H1 (cell line): ENCODE measurements at regions not wholly inside any gene's neighbourhood (a gene's known extent, or its start where the extent isn't known, plus 50 kb on each side); places are given as distances from the start of the nearest gene placed in this dataset.

Source experiments
- CTCF ChIA-PET: fragments of 300-600 bp; sonication (Branson Sonifier 250); formaldehyde crosslinking; loops from one replicate; lab custom pipeline; 2021; ENCODE audit not compliant: partially characterized antibody; lab: Charles Lee
- POLR2A ChIA-PET: fragments of 300-600 bp; sonication (Branson Sonifier 250); formaldehyde crosslinking; loops from one replicate; lab custom pipeline; 2021; ENCODE audit warnings: inconsistent platforms; ENCODE audit not compliant: partially characterized antibody; lab: Charles Lee
- DNase-seq, 2 experiments: peaks; one replicate each; pipeline versions ENCODE4 v3.0.0 to v3.0.0-alpha.2; 2010 to 2022; ENCODE audit warnings: low spot score in 2 of 2, low read depth in 1 of 2, mixed read lengths in 1 of 2
- FAIRE-seq: peaks from 2 replicates; lab custom pipeline; 2011; peaks lifted over from hg19 to GRCh38; lab: Jason Lieb, UNC
- H2AFZ ChIP-seq: 2 replicates; pipeline ENCODE4 v1.8.1; 2012; ENCODE audit warnings: low read length, inconsistent platforms
- H2AK5ac ChIP-seq: 2 replicates; pipeline ENCODE4 v1.6.1; 2013; ENCODE audit warnings: low read depth, low read length
- H2BK120ac ChIP-seq: replicated peaks from 2 replicates; pipeline ENCODE3; 2013; ENCODE audit warnings: low read depth, low read length, inconsistent platforms
- H2BK12ac ChIP-seq: 2 replicates; pipeline ENCODE4 v1.6.1; 2013; ENCODE audit warnings: low read depth, low read length
- H2BK15ac ChIP-seq: 2 replicates; pipeline ENCODE4 v1.6.1; 2013; ENCODE audit warnings: low read length
- H2BK20ac ChIP-seq: 2 replicates; pipeline ENCODE4 v1.6.1; 2013; ENCODE audit warnings: low read length
- H2BK5ac ChIP-seq: 2 replicates; pipeline ENCODE4 v1.6.1; 2013; ENCODE audit warnings: low read depth, low read length
- H3K14ac ChIP-seq: 2 replicates; pipeline ENCODE4 v1.6.1; 2013; ENCODE audit warnings: inconsistent platforms; ENCODE audit not compliant: insufficient read length
- H3K18ac ChIP-seq: 2 replicates; pipeline ENCODE4 v1.6.1; 2013; ENCODE audit warnings: low read length; ENCODE audit errors: extremely low read depth
- H3K23ac ChIP-seq: 2 replicates; pipeline ENCODE4 v1.6.1; 2013; ENCODE audit warnings: inconsistent platforms; ENCODE audit not compliant: insufficient read length
- H3K23me2 ChIP-seq: 2 replicates; pipeline ENCODE4 v1.6.1; 2013; ENCODE audit warnings: low read depth, low read length
- H3K27ac ChIP-seq: 2 replicates; pipeline ENCODE4 v1.6.1; 2011; ENCODE audit warnings: low read depth, low read length, inconsistent platforms
- H3K27me3 ChIP-seq, 4 experiments: replicated peaks in 1 of 4; 1 replicate in 1 of 4; 2 replicates in 3 of 4; pipeline versions ENCODE4 v1.6.1 to v1.8.1; 2011 to 2013; ENCODE audit warnings: low read length in 3 of 4, mild to moderate bottlenecking in 3 of 4, inconsistent platforms in 2 of 4, mixed read lengths in 2 of 4, moderate library complexity in 1 of 4; ENCODE audit not compliant: control insufficient read depth in 3 of 4, insufficient read depth in 3 of 4; ENCODE audit errors: extremely low read depth in 1 of 4
- H3K36me3 ChIP-seq, 4 experiments: 2 replicates each; pipeline versions ENCODE4 v1.6.1 to v1.8.1; 2011 to 2013; ENCODE audit warnings: mild to moderate bottlenecking in 4 of 4, low read length in 3 of 4, moderate library complexity in 2 of 4, control low read depth in 1 of 4, inconsistent platforms in 1 of 4; ENCODE audit not compliant: insufficient read depth in 4 of 4, control insufficient read depth in 2 of 4
- H3K4ac ChIP-seq: replicated peaks from 2 replicates; pipeline ENCODE3; 2013; ENCODE audit warnings: low read length, low read depth, mixed read lengths, inconsistent platforms; ENCODE audit not compliant: insufficient read length
- H3K4me1 ChIP-seq, 4 experiments: replicated peaks in 1 of 4; 1 replicate in 1 of 4; 2 replicates in 3 of 4; pipeline versions ENCODE4 v1.6.1 to v1.8.1; 2011 to 2013; ENCODE audit warnings: low read length in 3 of 4, inconsistent platforms in 2 of 4, mixed read lengths in 1 of 4; ENCODE audit not compliant: insufficient read depth in 4 of 4, control insufficient read depth in 3 of 4
- H3K4me2 ChIP-seq, 2 experiments: 2 replicates each; pipeline versions ENCODE4 v1.6.1 to v1.8.1; 2011 to 2013; ENCODE audit warnings: low read depth in 2 of 2, low read length in 2 of 2, control low read depth in 1 of 2, inconsistent platforms in 1 of 2, mild to moderate bottlenecking in 1 of 2; ENCODE audit not compliant: insufficient read depth in 1 of 2
- H3K4me3 ChIP-seq, 4 experiments: fragments of 200-600, 300-600 bp in 1 of 4; sonication (generic), shearing (Covaris generic), sonication (Bioruptor Twin) in 1 of 4; 2 replicates each; pipeline versions ENCODE4 v1.5.1 to v1.8.1; 2011 to 2016; ENCODE audit warnings: low read length in 4 of 4, low read depth in 3 of 4, control low read depth in 2 of 4, inconsistent platforms in 2 of 4, mild to moderate bottlenecking in 2 of 4, mixed read lengths in 1 of 4, moderate library complexity in 1 of 4; ENCODE audit not compliant: insufficient read depth in 2 of 4; ENCODE audit errors: extremely low read depth in 1 of 4
- H3K56ac ChIP-seq: replicated peaks from 2 replicates; pipeline ENCODE3; 2013; ENCODE audit warnings: low read depth, mild to moderate bottlenecking, mixed read lengths, low read length, inconsistent platforms; ENCODE audit not compliant: insufficient read length
- H3K79me1 ChIP-seq: 2 replicates; pipeline ENCODE4 v1.6.1; 2013; ENCODE audit warnings: low read depth, low read length, control low read depth
- H3K79me2 ChIP-seq, 2 experiments: 2 replicates each; pipeline versions ENCODE4 v1.6.1 to v1.8.1; 2012 to 2013; ENCODE audit warnings: low read length in 2 of 2, mild to moderate bottlenecking in 2 of 2, inconsistent platforms in 1 of 2; ENCODE audit not compliant: insufficient read depth in 2 of 2, control insufficient read depth in 1 of 2
- H3K9ac ChIP-seq, 4 experiments: replicated peaks in 1 of 4; 1 replicate in 1 of 4; 2 replicates in 3 of 4; pipeline versions ENCODE4 v1.6.1 to v1.8.1; 2011 to 2013; ENCODE audit warnings: low read depth in 3 of 4, low read length in 3 of 4, control low read depth in 2 of 4, mild to moderate bottlenecking in 2 of 4, moderate library complexity in 2 of 4, inconsistent platforms in 1 of 4; ENCODE audit errors: extremely low read depth in 1 of 4
- H3K9me3 ChIP-seq, 2 experiments: 2 replicates each; pipeline versions ENCODE4 v1.6.1 to v1.8.1; 2012 to 2013; ENCODE audit warnings: mild to moderate bottlenecking in 2 of 2, moderate library complexity in 2 of 2, control low read depth in 1 of 2, inconsistent platforms in 1 of 2, low read depth in 1 of 2, low read length in 1 of 2, mixed read lengths in 1 of 2; ENCODE audit not compliant: insufficient read depth in 2 of 2
- H4K20me1 ChIP-seq, 2 experiments: replicated peaks in 1 of 2; 2 replicates each; pipeline versions ENCODE3 to v1.8.1; 2011 to 2013; ENCODE audit warnings: inconsistent platforms in 2 of 2, low read length in 2 of 2, mild to moderate bottlenecking in 1 of 2; ENCODE audit not compliant: insufficient read depth in 2 of 2, control insufficient read depth in 1 of 2
- H4K5ac ChIP-seq: 2 replicates; pipeline ENCODE4 v1.6.1; 2013; ENCODE audit warnings: low read length, low read depth, mixed read lengths, inconsistent platforms; ENCODE audit not compliant: insufficient read length
- H4K8ac ChIP-seq: 2 replicates; pipeline ENCODE4 v1.8.0; 2013; ENCODE audit warnings: mild to moderate bottlenecking, moderate library complexity, low read length, inconsistent platforms; ENCODE audit not compliant: insufficient read depth; ENCODE audit errors: extremely low read depth
- H4K91ac ChIP-seq: replicated peaks from 2 replicates; pipeline ENCODE3; 2013; ENCODE audit warnings: low read length, mixed read lengths, inconsistent platforms; ENCODE audit not compliant: insufficient read length
- BRCA1 ChIP-seq: IDR thresholded peaks from 2 replicates; pipeline ENCODE4 v1.6.1; 2012; ENCODE audit warnings: low read depth, low read length, improper control_type of control experiment
- CREB1 ChIP-seq: IDR thresholded peaks from 2 replicates; pipeline ENCODE4 v1.6.1; 2012; ENCODE audit warnings: inconsistent platforms
- KDM4A ChIP-seq: IDR thresholded peaks from one replicate; pipeline ENCODE4 v1.7.1; 2012; ENCODE audit warnings: low read depth, mild to moderate bottlenecking, moderate library complexity, low read length, inconsistent platforms; ENCODE audit not compliant: severe bottlenecking
- MAFK ChIP-seq: IDR thresholded peaks from 2 replicates; pipeline ENCODE4 v1.6.1; 2012; ENCODE audit warnings: low read depth, mild to moderate bottlenecking, improper control_type of control experiment, low read length
- SIN3A ChIP-seq, 2 experiments: IDR thresholded peaks in 1 of 2; conservative IDR thresholded peaks in 1 of 2; 2 replicates each; pipeline ENCODE4 v1.6.1; 2011 to 2012; ENCODE audit warnings: low read length in 2 of 2, improper control_type of control experiment in 1 of 2, low read depth in 1 of 2, mild to moderate bottlenecking in 1 of 2
- WGBS, 2 experiments: shearing (Covaris generic) in 1 of 2; methylation state at CpG; one replicate each; pipeline versions ENCODE4 v1.1.6 to v1.1.7; 2013 to 2015; ENCODE audit warnings: low lambda C conversion rate in 2 of 2, mixed read lengths in 2 of 2, inconsistent platforms in 1 of 2, low coverage in 1 of 2, missing lambda C conversion rate in 1 of 2; ENCODE audit not compliant: insufficient replicate concordance in 2 of 2, insufficient coverage in 1 of 2, insufficient read length in 1 of 2; ENCODE audit errors: extremely low coverage in 1 of 2, missing lambda C conversion rate in 1 of 2; 5-methylcytosine and 5-hydroxymethylcytosine counted together

GRCh38 chr10:60681103-60681502 is 97.2 kb upstream of the CDK1 start:
- no peak overlapping the region for H2BK5ac ChIP-seq
- H4K5ac ChIP-seq, result no peak overlapping the region
- H2BK120ac ChIP-seq, result no peak overlapping the region
- H3K9ac ChIP-seq, result no peak overlapping the region
- H3K4me1 ChIP-seq, result no peaks in the 10 kb centered on the region; a peak in 1 of 7 replicates
- no peaks in the 10 kb centered on the region for H3K9me3 ChIP-seq
- H2BK20ac ChIP-seq, result no peak overlapping the region
- no peaks in the 10 kb centered on the region for H3K36me3 ChIP-seq
- H3K79me1 ChIP-seq, result no peaks in the 10 kb centered on the region
- H3K14ac ChIP-seq, result no peak overlapping the region
- H4K91ac ChIP-seq, result no peak overlapping the region
- ChIA-PET CTCF (no interaction called here), POLR2A (no interaction called here)
- H2BK12ac ChIP-seq, result no peak overlapping the region
- H2AFZ ChIP-seq, result no peak overlapping the region
- H3K18ac ChIP-seq, result no peak overlapping the region
- H3K27ac ChIP-seq, result no peak overlapping the region
- H4K8ac ChIP-seq, result no peak overlapping the region
- WGBS, 2 experiments, result 79% methylated on average over 2 of the region's 2 CpGs; no CpG with 5 or more reads in 1 of the 2 experiments
- H3K4me3 ChIP-seq, result no peak overlapping the region
- H2AK5ac ChIP-seq, result no peak overlapping the region
- H3K79me2 ChIP-seq, result no peaks in the 10 kb centered on the region
- TF ChIP-seq MAFK, result no peak
- no peak for TF ChIP-seq KDM4A
- no peak for TF ChIP-seq CREB1
- TF ChIP-seq BRCA1, result no peak
- TF ChIP-seq SIN3A (conservative IDR thresholded peaks at IDR 0.05 in 1 of 2, IDR thresholded peaks at IDR 0.05 in 1 of 2; ENCODE audit: low read depth in 1 of 2, low read length in 2 of 2), result no peak
- H2BK15ac ChIP-seq, result no peak overlapping the region
- DNase-seq, result no peak
- no peaks in the 10 kb centered on the region for H3K27me3 ChIP-seq
- H3K56ac ChIP-seq, result no peak overlapping the region
- no peak overlapping the region for H3K4ac ChIP-seq
- H3K4me2 ChIP-seq, result no peak overlapping the region
- FAIRE-seq, result no peak
- H3K23ac ChIP-seq, result no peak overlapping the region
- H4K20me1 ChIP-seq, result no peaks in the 10 kb centered on the region
- H3K23me2 ChIP-seq, result no peaks in the 10 kb centered on the region
